ENCODE measurements at regions not wholly inside any gene's neighbourhood (a gene's known extent, or its start where the extent isn't known, plus 50 kb on each side); places are given as distances from the start of the nearest gene placed in this dataset.

- no peak for DNase-seq
Measured at GRCh38 chr3:170780471-170780870, 89.5 kb downstream of the RPL22L1 start.

GRCh38 chr3:170778240-170779217 lies 91.5 kb downstream of the RPL22L1 start:
- no peak for DNase-seq

GRCh38 chr3:170777564-170777926 lies 92.5 kb downstream of the RPL22L1 start:
- no peak for DNase-seq

- DNase-seq, result no peak
Measured at GRCh38 chr3:170776887-170777563, 93.0 kb downstream of the RPL22L1 start.

GRCh38 chr3:170773682-170774425 lies 96.1 kb downstream of the RPL22L1 start:
- no peak for DNase-seq

- no peak for DNase-seq
Measured at GRCh38 chr3:170772175-170772574, 97.8 kb downstream of the RPL22L1 start.

GRCh38 chr3:170768334-170768801 lies 101.6 kb downstream of the RPL22L1 start:
- no peak for DNase-seq

- DNase-seq, result no peak
Measured at GRCh38 chr3:170767576-170767941, 102.4 kb downstream of the RPL22L1 start.

- no peak for DNase-seq
Measured at GRCh38 chr3:170766823-170767575, 103.0 kb downstream of the RPL22L1 start.

- no peak for DNase-seq
Measured at GRCh38 chr3:170766253-170766652, 103.7 kb downstream of the RPL22L1 start.

GRCh38 chr3:170765419-170766078 lies 104.4 kb downstream of the RPL22L1 start:
- no peak for DNase-seq

- no peak for DNase-seq
Measured at GRCh38 chr3:170764017-170764416, 106.0 kb downstream of the RPL22L1 start.

GRCh38 chr3:170762064-170762463 lies 107.9 kb downstream of the RPL22L1 start:
- DNase-seq, result no peak

GRCh38 chr3:170761103-170761502 lies 108.9 kb downstream of the RPL22L1 start:
- no peak for DNase-seq

GRCh38 chr3:170760174-170760526 lies 109.8 kb downstream of the RPL22L1 start:
- no peak for DNase-seq

GRCh38 chr3:170759511-170760173 lies 110.4 kb downstream of the RPL22L1 start:
- DNase-seq, result no peak

GRCh38 chr3:170757038-170757437 lies 113.0 kb downstream of the RPL22L1 start:
- DNase-seq, result no peak

GRCh38 chr3:170754311-170754693 lies 115.7 kb downstream of the RPL22L1 start:
- no peak for DNase-seq

GRCh38 chr3:170753421-170754310 lies 116.3 kb downstream of the RPL22L1 start:
- no peak for DNase-seq

GRCh38 chr3:170752571-170753155 lies 117.3 kb downstream of the RPL22L1 start:
- DNase-seq, result no peak
